ENCODE measurements at regions not wholly inside any gene's neighbourhood (a gene's known extent, or its start where the extent isn't known, plus 50 kb on each side); places are given as distances from the start of the nearest gene placed in this dataset.

- DNase-seq (ENCODE audit: low spot score in 2 of 2): no peak
- H3K36me3 ChIP-seq: no peaks in the 10 kb centered on the region
- no peaks in the 10 kb centered on the region for H3K27me3 ChIP-seq
- H3K27ac ChIP-seq: no peak overlapping the region
- H3K9me3 ChIP-seq: no peaks in the 10 kb centered on the region
- no peaks in the 10 kb centered on the region for H3K4me1 ChIP-seq
- intact Hi-C loops (cut with DNase I): no loop called here
- no peak overlapping the region for H3K4me3 ChIP-seq
- TF ChIP-seq CTCF (IDR thresholded peaks at IDR 0.05): no peak
These were observed 717.8 kb downstream of the EPHA7 start for GRCh38 chr6:92701425-92702096.

- H3K36me3 ChIP-seq: no peaks in the 10 kb centered on the region
- no peak overlapping the region for H3K4me3 ChIP-seq
- no peaks in the 10 kb centered on the region for H3K4me1 ChIP-seq
- no peaks in the 10 kb centered on the region for H3K9me3 ChIP-seq
- H3K27ac ChIP-seq: no peak overlapping the region
- no peak for DNase-seq (ENCODE audit: low spot score in 2 of 2)
- no peaks in the 10 kb centered on the region for H3K27me3 ChIP-seq
- TF ChIP-seq CTCF (IDR thresholded peaks at IDR 0.05): no peak
- intact Hi-C loops (cut with DNase I): no loop called here
These were observed 718.9 kb downstream of the EPHA7 start for GRCh38 chr6:92700411-92700810.

- no peaks in the 10 kb centered on the region for H3K9me3 ChIP-seq
- no peaks in the 10 kb centered on the region for H3K4me1 ChIP-seq
- H3K27ac ChIP-seq: no peak overlapping the region
- no peak for DNase-seq (ENCODE audit: low spot score in 2 of 2)
- intact Hi-C loops (cut with DNase I): no loop called here
- H3K4me3 ChIP-seq: no peak overlapping the region
- no peaks in the 10 kb centered on the region for H3K36me3 ChIP-seq
- no peaks in the 10 kb centered on the region for H3K27me3 ChIP-seq
- no peak for TF ChIP-seq CTCF (IDR thresholded peaks at IDR 0.05)
These were observed 728.3 kb downstream of the EPHA7 start for GRCh38 chr6:92690997-92691599.

GRCh38 chr6:92688342-92688741 lies 731.0 kb downstream of the EPHA7 start:
- no peaks in the 10 kb centered on the region for H3K27me3 ChIP-seq
- H3K27ac ChIP-seq: no peak overlapping the region
- no peaks in the 10 kb centered on the region for H3K4me1 ChIP-seq
- H3K4me3 ChIP-seq: no peak overlapping the region
- no peak for TF ChIP-seq CTCF (IDR thresholded peaks at IDR 0.05)
- no peak for DNase-seq (ENCODE audit: low spot score in 2 of 2)
- no peaks in the 10 kb centered on the region for H3K9me3 ChIP-seq
- H3K36me3 ChIP-seq: no peaks in the 10 kb centered on the region
- intact Hi-C loops (cut with DNase I): no loop called here

- Histone ChIP-seq H3K9me3 (no peaks in the 10 kb centered on the region), H3K4me1 (no peaks in the 10 kb centered on the region), H3K27ac (no peak overlapping the region), H3K36me3 (no peaks in the 10 kb centered on the region), H3K4me3 (no peak overlapping the region), H3K27me3 (no peaks in the 10 kb centered on the region)
- no peak for TF ChIP-seq CTCF (IDR thresholded peaks at IDR 0.05)
- no peak for DNase-seq (ENCODE audit: low spot score in 2 of 2)
- intact Hi-C loops (cut with DNase I): no loop called here
These were observed 732.1 kb downstream of the EPHA7 start for GRCh38 chr6:92687278-92687677.
